Smooth muscle cell (in vitro differentiated cells): ENCODE measurements at regions not wholly inside any gene's neighbourhood (a gene's known extent, or its start where the extent isn't known, plus 50 kb on each side); places are given as distances from the start of the nearest gene placed in this dataset.

ENCODE experiments used
- DNase-seq: peaks from one replicate; lab custom pipeline; 2025; ENCODE audit not compliant: unreplicated experiment; lab: John Stamatoyannopoulos, UW
- H2AFZ ChIP-seq: fragments of 200-600 bp; sonication (generic); 2 replicates; pipeline ENCODE4 v1.6.0; 2016; ENCODE audit warnings: antibody characterized with exemption, low read depth, mild to moderate bottlenecking
- H3F3A ChIP-seq: fragments of 200-600 bp; sonication (generic); 2 replicates; pipeline ENCODE4 v1.6.0; 2017; ENCODE audit warnings: antibody characterized with exemption, low read depth
- H3K27ac ChIP-seq: fragments of 200-600 bp; sonication (generic); 2 replicates; pipeline ENCODE4 v1.5.1; 2016; ENCODE audit warnings: low read depth, mild to moderate bottlenecking
- H3K27me3 ChIP-seq: fragments of 200-600 bp; sonication (generic); 2 replicates; pipeline ENCODE4 v1.6.1; 2016; ENCODE audit warnings: low read depth, mild to moderate bottlenecking
- H3K36me3 ChIP-seq: fragments of 200-600 bp; sonication (generic); 2 replicates; pipeline ENCODE4 v1.5.1; 2016; ENCODE audit warnings: low read depth
- H3K4me1 ChIP-seq: fragments of 200-600 bp; sonication (generic); 2 replicates; pipeline ENCODE4 v1.5.1; 2016; ENCODE audit warnings: low read depth
- H3K4me2 ChIP-seq: fragments of 200-600 bp; sonication (generic); 2 replicates; pipeline ENCODE4 v1.6.0; 2016; ENCODE audit warnings: mild to moderate bottlenecking
- H3K4me3 ChIP-seq: fragments of 200-600 bp; sonication (generic); 2 replicates; pipeline ENCODE4 v1.5.1; 2016; ENCODE audit warnings: mild to moderate bottlenecking
- H3K79me2 ChIP-seq: fragments of 200-600 bp; sonication (generic); 2 replicates; pipeline ENCODE4 v1.6.0; 2016; ENCODE audit warnings: low read depth, mild to moderate bottlenecking
- H3K9ac ChIP-seq: fragments of 200-600 bp; sonication (generic); 2 replicates; pipeline ENCODE4 v1.6.0; 2016; ENCODE audit warnings: low read depth
- H3K9me3 ChIP-seq: fragments of 200-600 bp; sonication (generic); replicated peaks from 2 replicates; pipeline ENCODE4 v1.5.1; 2016; ENCODE audit warnings: low read depth
- H4K20me1 ChIP-seq: fragments of 200-600 bp; sonication (generic); 2 replicates; pipeline ENCODE4 v1.6.0; 2016; ENCODE audit warnings: low read depth
- CTCF ChIP-seq: fragments of 200-600 bp; sonication (generic); IDR thresholded peaks from 2 replicates; pipeline ENCODE4 v1.5.1; 2017; ENCODE audit warnings: borderline replicate concordance, mild to moderate bottlenecking, antibody characterized with exemption; ENCODE audit not compliant: insufficient read depth, poor library complexity, severe bottlenecking
- WGBS: methylation state at CpG from one replicate; pipeline ENCODE4 v1.1.7; 2016; ENCODE audit warnings: low lambda C conversion rate; 5-methylcytosine and 5-hydroxymethylcytosine counted together

DNA sequence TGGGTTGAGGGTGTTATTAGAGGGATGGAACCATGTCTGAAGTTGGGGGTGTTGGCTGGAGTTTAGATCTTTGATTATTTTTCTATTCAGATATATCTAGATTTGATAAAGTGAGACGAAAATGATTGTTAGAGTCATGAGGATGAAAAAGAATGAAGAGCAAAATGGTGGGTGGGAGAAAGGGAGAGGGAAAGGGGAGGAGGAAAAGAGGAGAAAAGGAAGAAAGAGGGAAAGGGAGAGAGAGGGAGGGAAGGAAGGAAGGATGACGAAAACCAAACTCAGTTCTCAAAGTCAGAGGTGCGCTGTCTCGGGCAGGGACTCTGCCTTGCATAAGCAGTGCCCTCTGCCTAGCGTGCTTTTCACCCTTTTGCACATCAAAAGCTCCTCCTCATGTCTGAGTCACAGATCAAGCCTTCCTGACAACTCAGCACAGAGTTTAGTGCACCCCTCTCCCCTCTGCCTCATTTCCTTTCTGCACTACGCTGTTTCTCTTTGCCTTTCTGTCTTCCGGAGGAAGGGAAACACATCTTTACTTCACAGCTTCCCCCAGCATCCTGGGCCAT, 225.8 kb upstream of the PROX1 start:
- WGBS, result 25% methylated on average over 6 of the region's 7 CpGs
- Histone ChIP-seq H3K36me3 (no peaks in the 10 kb centered on the region), H3K4me3 (no peak overlapping the region), H3K79me2 (no peaks in the 10 kb centered on the region), H3K9me3 (no peaks in the 10 kb centered on the region), H3F3A (no peaks in the 10 kb centered on the region), H3K9ac (no peak overlapping the region), H3K27me3 (no peaks in the 10 kb centered on the region), H3K4me2 (peak overlapping the region; percentile 66), H4K20me1 (no peaks in the 10 kb centered on the region), H3K4me1 (no peaks in the 10 kb centered on the region), H2AFZ (peak overlapping the region; percentile 72), H3K27ac (no peak overlapping the region)
- TF ChIP-seq CTCF, result no peak
- DNase-seq, result no peak

- WGBS, result 93% methylated on average over 4 of the region's 4 CpGs
- no peak for TF ChIP-seq CTCF
- no peaks in the 10 kb centered on the region for H4K20me1 ChIP-seq
These were observed 220.1 kb upstream of the PROX1 start for GRCh38 chr1:213767683-213768082.

GRCh38 chr1:213772128-213773063, 215.4 kb upstream of the PROX1 start:
- DNase-seq, result no peak
- Histone ChIP-seq H3K4me1 (no peaks in the 10 kb centered on the region), H2AFZ (no peak overlapping the region), H3K36me3 (no peaks in the 10 kb centered on the region), H3K27me3 (peaks cover 11% of the 10 kb centered on the region), H3F3A (no peaks in the 10 kb centered on the region), H3K9me3 (no peaks in the 10 kb centered on the region), H3K79me2 (no peaks in the 10 kb centered on the region), H4K20me1 (no peaks in the 10 kb centered on the region), H3K4me3 (no peak overlapping the region), H3K4me2 (no peak overlapping the region), H3K9ac (no peak overlapping the region), H3K27ac (no peak overlapping the region)
- 92% methylated on average over 23 of the region's 23 CpGs for WGBS
- no peak for TF ChIP-seq CTCF

More at GRCh38 chr1:213767683-213768082, 220.1 kb upstream of the PROX1 start:
- Histone ChIP-seq H3K27ac (no peak overlapping the region), H3K79me2 (no peaks in the 10 kb centered on the region), H3K4me3 (no peak overlapping the region), H3K4me1 (no peaks in the 10 kb centered on the region), H2AFZ (no peak overlapping the region), H3K27me3 (peaks cover 11% of the 10 kb centered on the region), H3K9ac (no peak overlapping the region), H3K9me3 (no peaks in the 10 kb centered on the region), H3K4me2 (no peak overlapping the region), H3F3A (no peaks in the 10 kb centered on the region), H3K36me3 (no peaks in the 10 kb centered on the region)
- no peak for DNase-seq

DNA sequence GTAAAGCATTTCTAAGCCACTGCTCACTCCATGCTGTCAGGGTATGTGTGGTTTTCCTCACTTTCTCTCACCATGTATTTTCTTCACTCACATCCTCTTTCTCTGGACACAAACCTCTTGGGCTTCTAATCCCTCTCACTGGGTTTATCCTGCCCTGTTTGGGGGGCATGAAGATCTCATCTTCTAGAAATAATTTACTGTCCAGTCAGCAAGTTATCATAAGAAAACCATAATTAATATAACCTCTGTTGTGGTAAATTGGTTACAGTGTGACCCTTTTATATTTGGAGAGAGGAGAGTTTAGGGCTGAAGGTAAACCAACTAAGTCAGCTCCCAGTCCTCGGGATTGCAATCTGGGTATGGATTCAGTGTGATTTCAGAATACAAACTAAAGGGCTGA, 213.8 kb upstream of the PROX1 start:
- H3K9ac ChIP-seq, result no peak overlapping the region
- no peak overlapping the region for H3K4me3 ChIP-seq
- H2AFZ ChIP-seq, result no peak overlapping the region
- no peaks in the 10 kb centered on the region for H3K36me3 ChIP-seq
- TF ChIP-seq CTCF, result no peak
- no peaks in the 10 kb centered on the region for H3K79me2 ChIP-seq
- no peaks in the 10 kb centered on the region for H4K20me1 ChIP-seq
- no peak for DNase-seq
- H3F3A ChIP-seq, result no peaks in the 10 kb centered on the region
- H3K4me1 ChIP-seq, result no peaks in the 10 kb centered on the region
- 100% methylated on average over 1 of the region's 1 CpG for WGBS
- no peaks in the 10 kb centered on the region for H3K9me3 ChIP-seq
- H3K27ac ChIP-seq, result no peak overlapping the region
- H3K27me3 ChIP-seq, result peaks cover 5% of the 10 kb centered on the region
- H3K4me2 ChIP-seq, result no peak overlapping the region
